SHP77 treated with DMSO at 0.1 percent for 48 hours (cell line): ENCODE measurements at regions not wholly inside any gene's neighbourhood (a gene's known extent, or its start where the extent isn't known, plus 50 kb on each side); places are given as distances from the start of the nearest gene placed in this dataset.
"Not testable (repeated sequence)": the region's sequence is repeated elsewhere in the genome, so short reads cannot be mapped to it uniquely, and the experiment has no call there.

ENCODE experiments used
- DNase-seq: peaks from one replicate; lab custom pipeline; 2025; lab: John Stamatoyannopoulos, UW

DNA sequence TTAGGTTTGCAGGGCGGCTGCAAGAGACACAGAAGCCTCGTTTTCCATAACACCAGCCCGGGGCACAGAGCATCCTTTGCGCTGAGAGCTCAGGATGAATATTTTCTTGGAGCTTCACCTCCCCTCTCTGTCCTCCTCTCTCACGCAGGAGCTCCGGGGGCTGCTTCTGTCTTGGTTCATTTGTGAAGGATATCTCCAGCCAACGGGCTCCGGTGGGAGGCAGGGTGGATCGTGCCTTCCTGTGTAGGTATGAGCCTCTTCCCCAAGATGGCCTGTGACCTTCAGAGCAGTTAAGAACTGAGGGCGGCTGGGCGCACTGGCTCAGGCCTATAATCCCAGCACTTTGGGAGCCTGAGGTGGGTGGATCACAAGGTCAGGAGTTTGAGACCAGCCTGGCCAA, 319.0 kb upstream of the C1orf174 start:
- no peak for DNase-seq

DNA sequence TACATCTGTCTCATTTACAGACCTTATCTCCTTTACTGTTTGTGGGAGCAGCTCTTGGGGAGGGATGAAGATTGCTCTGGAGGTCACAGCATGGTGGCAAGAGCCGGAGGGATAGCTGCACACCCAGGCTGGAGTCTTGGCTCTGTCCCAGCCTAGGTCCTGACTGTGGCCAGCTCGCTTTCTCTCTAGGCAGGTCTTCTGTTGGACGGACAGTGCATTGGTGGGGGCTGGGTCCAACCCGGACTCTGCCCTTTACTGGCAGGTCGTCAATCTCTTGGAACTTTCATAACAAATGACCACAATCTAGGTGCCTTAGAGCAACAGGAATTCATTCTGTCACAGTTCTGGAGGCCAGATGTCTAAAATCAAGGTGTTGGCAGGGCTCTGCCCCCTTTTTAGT, 319.8 kb upstream of the C1orf174 start:
- no peak for DNase-seq

DNA sequence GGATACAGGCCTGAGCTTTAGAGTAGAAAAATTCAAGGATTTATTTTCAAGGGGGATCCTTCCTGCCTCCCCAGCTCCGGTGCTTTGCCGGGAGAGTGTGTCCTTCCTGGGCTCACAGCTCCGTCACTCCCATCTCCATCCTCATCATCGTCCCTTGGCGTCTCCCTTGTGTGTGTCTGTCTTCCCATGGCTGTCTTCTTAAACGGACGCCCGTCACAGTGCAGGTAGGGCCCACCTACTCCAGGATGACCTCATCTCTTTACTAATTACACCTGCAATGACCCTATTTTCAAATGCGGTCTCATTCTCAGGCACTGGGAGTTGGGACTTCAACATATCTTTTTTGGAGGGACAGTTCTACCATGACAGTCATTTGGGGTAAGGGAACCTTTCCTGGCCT, 320.3 kb upstream of the C1orf174 start:
- no peak for DNase-seq

DNA sequence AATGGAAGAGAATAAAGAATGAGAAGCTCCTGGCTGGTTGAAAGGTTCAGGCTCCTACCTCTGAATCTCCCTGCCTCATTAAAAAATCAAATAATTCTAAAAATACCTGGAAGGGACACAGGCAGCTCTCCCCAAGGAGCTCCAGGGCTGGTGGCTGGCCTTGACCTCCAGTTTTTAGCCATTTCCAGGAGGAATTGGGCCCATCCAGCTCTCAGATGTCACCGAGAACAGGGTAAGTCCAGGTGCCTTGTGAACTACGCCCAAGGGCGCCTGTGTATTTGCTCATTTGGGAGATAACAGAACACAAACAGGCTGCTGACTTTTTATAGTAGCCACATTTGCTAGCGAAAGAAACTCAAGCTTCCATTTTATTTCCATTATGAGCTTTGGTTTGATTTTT, 321.0 kb upstream of the C1orf174 start:
- no peak for DNase-seq

DNA sequence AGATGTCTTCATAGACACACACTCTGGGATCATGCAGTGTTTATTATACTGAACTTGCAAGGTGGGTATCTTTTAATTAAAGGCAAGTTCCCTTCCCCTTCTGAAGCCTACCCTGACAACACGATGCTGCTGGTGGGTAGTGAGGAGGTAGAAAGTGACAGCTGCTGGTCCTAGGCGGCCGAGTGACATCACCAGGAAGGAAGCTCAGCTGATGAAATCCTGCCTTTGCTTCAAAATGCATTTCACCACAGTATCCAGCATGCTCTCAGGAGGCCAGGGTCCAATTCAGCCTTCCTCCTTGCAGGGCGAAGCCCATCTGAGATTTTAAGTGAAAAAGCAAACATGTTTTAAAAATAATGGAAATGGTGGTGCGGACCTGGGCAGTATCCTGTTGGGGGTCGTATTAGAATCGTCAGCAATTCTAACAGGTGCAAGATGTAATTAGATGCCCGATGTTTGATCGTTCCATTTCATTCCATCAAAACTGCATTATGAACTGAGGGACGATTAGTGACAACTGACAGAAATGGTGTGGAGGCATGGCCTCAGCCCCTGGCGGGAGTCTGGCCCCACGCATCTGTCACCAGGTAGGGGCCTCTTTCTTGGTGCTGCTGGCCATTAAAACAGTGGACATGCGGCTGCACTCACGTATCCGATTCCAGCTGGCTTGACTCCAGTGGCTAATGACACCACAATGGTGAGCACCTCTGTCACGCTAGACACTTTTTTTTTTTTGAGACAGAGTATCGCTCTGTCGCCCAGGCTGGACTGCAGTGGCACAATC, 324.8 kb upstream of the C1orf174 start:
- DNase-seq, result no peak

DNA sequence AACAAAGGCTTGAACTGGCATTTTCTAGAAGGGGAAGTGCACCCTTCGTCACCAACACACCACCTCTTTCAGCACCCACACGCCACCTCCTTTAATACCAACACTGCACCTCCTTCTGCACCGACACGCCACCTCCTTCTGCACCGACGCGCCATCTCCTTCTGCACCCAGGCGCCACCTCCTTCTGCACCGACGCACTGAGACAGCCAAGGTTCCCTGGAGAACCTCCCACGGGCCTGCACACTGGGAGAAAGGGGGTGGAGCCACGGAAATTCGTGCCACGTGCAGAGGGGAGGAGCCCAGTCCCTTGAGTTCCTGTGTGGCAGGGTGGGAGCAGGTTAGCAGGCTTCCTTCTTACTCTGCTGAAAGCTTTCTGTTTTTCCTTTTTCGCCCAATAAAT, 327.9 kb upstream of the C1orf174 start:
- DNase-seq, result no peak

DNA sequence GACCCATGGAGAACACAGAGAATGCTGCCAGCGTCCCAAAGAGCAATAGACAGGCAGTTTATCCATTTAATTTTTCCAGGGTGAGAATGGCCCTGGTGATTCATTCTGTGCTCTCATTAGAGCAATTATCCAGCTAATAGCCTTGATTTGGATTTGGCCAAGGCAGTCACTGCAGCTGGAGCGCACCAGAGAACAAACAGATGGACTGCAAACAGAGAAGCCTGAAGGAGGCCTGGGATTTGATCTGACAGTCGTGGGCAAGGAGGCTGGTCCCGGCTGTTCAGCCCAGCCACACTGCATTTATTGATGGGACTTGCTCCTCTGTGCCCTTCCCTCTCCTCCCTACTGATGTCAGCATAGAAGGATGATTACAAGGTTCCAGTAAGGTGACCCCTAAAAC, 353.9 kb upstream of the C1orf174 start:
- no peak for DNase-seq

DNA sequence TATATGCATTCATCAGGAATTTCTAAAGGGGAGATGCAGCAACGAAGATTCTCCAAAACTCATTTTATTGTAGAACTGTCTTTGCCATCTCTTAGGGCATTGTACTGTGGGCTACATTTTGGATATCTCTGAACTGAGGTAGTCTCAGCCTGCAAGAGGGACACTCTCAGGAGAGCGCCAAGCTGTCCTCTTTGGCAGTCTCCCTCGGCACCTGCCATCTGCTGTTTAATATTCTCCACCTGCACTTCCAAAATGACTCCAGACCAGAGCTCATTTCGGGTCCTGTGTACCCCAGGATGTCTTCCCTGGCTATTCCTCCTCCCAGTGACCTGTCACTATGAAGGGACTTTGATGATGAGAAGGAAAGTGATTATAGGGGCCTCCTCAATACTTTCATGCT, 356.3 kb upstream of the C1orf174 start:
- no peak for DNase-seq

DNA sequence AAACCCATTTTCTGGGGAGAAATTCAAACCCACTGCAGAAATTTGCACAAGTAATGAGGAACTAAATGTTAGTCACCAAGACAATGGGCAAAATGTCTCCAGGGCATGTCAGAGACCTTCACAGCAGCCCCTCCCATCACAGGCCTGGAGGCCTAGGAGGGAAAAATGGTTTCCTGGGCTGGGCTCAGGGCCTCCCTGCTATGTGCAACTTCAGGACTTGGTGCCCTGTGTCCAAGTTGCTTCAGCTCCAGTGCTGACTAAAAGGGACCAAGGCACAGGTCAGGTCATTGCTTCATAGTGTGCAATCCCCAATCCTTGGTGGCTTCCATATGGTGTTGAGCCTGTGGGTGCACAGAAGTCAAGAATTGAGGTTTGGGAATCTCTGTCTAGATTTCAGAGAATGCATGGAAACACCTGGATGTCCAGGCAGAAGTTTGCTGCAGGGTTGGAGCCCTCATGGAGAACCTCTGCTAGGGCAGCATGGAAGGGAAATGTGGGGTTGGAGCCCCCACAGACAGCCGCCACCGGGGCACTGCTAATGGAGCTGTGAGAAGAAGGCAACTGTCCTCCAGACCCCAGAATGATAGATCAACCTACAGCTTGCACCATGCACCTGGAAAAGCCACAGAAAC, 358.2 kb upstream of the C1orf174 start:
- DNase-seq, result not testable (repeated sequence)

DNA sequence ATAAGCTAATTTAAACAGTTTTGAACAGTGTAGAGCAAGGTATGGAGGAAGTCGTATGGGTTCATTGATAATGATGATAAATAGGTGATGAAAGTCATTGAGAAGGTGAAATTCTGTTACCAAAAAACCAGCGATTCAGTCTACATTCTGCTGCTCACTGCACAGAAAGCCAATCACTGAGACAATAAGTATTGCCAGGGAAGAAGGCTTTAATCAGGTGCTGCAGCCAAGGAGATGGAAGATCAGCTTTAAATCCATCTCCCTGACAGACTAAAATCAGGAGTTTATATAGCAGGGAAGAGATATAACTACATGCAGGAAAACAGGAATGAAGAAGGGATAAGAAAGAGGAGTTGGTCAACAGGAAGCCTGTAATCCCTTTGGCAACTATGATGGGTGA, 361.3 kb upstream of the C1orf174 start:
- no peak for DNase-seq

DNA sequence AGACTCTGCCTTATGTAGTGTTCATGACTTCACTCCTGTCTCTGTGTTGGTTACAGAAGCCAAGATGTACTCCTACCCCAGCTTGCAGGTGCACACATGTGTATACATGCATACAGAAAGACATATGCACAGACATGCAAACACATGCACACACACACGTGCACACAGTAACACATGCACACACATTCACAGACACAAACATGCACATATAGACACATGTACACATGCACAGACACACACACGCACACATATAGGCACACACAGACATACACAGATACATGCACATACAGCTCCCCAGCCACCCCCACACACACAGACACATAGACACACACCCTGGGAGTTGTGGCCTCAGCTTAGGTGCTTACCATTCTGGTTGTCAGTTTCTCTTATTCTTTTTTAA, 362.6 kb upstream of the C1orf174 start:
- DNase-seq, result no peak

DNA sequence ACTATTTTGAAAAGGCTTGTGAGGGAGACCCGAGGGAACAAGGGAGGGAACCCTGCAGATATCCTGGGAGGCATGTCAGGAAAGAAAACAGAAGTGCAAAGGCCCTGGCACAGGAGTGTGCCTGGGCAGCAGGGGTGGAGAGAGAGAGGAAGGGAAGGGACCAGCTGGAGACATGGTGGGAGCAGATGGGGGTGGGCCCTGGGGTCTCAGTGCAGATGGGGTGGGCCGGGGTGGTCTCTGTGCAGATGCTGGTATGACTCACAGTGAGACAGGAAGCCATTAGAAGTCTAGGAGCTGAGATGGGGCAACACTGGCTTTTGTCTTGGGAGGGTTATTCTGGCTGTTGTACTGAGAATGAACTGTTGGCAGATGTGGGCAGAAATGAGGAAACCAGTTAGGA, 363.6 kb upstream of the C1orf174 start:
- no peak for DNase-seq

DNA sequence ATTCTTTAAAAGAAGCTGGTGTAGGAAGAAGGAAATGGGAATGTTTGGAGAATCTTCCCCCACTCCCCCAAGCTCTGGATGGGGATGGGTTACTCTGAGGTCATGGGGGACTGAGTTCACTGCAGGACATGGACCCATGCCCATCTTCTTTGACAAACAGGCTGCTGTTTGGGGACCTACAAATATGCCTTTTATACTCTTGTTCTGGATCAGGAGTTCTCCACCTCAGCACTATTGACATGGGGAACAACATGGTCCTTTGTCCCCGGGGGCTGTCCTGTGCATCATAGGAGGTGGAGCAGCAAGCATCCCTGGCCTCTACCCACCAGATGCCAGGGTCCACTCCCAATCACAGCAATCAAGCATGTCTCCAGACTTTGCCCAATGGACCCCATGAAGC, 365.8 kb upstream of the C1orf174 start:
- DNase-seq, result no peak

DNA sequence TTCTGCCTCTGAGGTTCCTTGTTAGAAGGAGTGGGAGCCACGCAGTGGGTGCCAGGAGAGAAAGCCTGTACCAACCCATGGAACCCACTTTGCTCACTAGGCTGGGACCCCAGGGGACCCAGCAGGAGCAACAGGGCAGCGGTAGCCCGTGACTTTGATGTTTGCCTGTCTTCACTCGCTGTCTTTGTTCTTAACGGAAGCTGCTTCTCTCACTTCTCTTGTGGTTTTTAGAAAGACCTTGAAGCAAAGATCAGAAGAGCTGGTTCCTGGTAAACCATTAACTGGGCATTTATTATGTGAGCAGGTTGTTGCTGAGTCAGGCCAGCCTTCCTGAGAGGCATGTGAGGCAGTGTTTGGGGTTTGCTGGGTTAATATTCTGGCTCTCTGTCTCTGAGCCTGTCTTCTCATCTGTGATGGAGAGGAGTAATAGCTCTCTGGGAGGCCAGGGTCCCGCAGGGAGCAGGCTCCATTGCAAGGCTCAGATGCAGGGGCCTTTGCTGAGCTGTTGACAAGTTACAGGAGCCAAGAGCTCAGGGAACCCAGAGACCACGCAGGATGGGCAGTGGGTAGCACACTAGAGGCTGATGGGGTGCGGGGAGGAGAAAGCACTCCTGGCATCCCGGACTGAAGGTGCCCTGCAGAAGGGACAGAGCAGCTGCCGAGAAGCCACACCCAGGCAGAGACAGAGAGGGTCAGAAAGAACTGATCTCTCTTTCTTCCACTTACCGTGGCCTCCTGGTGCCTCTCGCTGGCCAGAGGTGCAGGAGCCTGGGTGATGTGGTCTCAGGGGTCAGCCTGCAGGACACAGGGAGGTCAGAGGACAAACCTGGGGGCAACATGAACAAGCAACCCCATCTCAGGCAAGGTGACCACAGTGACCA, 367.5 kb upstream of the C1orf174 start:
- no peak for DNase-seq

DNA sequence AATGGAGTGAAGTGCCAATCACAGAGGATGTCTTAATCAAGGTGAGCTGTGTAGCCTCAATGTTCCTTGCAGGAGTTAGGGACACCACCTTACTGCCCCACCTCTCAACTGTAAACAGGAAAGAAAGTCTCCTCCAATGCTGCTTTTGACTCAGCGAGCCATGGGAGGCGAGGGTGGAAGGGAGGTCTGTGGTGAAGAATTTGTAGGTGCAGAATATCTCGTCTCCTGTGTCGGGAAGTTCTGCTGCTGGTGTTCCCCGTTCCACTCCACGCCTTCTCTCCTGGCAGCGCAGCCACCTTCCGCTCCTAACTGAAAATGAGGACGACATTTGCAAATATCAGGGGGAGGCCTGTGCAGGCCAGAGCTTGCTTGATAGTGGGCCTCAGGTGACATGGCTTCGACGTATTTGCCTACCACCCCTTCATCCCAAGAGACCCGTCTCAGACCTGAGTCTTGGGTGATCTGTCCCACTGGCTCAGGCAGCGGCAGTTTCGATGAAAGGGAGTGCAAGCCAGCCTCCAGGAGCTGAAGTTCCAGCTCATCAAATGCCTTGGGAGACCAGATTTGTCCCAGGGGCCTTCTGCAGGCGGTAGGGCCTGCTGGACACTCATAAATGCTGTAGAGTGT, 368.3 kb upstream of the C1orf174 start:
- no peak for DNase-seq

DNA sequence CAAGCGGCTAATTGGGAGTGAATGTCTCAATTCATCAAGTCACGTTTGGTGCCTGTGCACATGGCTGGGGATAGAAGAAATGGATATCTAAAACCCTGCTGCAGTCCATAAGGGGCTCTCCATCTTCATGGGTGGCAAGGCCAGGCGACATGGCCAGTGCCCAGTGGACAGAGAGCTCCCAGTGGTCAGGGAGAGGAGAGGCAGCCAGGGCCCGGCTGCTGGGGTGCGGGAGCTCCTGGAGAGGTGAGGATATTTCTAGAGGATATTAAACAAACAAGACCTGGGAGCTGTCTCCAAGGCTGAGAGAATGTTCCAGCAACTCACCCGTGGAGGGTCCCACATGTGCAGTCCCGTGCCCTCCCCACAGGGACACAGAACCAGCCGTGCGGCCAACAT, 368.8 kb upstream of the C1orf174 start:
- no peak for DNase-seq

DNA sequence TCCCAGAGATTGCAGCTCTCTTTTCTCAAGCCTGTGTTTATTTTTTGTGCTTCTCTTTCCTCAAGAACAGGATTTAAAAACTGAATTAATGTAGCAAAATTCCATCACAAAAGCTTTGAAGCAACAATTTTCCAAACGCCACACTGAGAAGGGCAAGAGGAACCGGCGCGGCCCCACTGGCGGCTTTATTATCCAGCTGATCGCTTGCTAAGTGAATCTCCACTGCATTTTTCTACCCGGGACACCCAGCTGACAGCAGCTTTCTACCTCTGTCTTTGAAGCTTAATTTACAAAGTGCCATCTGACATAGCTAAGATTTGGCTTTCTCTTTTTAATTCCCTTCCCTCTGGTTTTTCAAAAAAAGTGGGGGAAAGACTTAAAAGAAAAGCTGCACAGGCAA, 369.3 kb upstream of the C1orf174 start:
- DNase-seq, result no peak

DNA sequence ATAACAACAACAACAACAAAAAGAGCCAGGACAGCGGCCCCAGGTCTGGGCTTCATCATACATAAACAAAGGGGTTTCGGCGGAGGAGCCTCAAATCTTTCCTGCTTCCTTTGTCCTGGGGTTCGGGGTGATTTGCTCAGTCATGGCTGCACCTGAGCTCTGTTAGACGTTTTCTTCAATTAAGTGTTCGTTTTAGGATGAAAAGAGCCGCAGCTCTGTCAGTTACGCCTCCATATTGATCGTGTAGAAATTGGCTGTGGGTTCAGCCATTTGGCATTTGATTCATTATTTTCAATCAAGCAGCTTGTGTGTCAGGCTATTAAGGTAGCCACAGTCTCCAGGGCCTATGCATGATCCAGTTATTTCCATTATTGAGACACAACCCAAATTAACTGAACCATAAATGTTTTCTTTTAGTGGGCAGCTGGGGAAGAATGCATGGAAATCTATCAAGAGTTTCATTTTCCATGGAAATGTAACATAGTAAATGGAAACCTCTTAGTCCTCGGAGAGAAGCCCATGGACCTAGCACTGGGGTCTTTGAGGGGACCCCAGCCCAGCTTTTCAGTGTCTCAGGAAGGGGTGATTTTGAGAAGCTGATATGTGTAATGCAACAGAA, 370.0 kb upstream of the C1orf174 start:
- DNase-seq, result no peak

DNA sequence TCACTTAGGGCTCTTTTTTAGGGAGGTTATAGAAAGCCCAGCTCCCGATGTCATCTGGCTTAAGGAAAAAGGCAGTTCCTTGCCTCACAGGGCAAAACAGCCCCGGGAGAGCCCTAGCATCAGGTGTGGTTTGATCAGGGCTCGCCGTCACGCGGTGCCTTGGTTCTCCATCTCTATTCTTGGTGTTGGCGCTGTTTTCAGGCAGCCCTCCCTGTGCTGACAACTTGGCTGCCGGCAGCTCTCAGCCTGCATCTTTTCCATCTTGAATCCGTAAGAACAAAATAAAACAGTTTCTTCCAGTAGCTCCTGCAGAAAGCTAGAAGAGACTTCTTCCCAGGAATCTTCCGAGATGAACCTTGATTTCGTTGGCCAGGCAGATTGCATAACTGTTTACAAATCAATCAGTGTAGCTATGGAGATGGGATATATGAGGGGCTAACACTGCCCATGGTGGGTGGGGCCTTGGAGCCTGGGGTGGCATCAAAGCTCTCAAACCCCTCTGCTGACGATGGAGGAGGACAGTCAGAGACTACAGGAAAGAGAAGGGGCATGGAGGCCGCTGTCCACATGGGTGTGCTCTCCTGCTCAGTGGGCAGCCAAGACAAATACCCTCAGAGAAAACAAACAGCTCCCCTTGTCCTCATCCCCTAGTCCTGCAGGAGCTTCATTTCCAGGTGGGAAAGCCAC, 370.7 kb upstream of the C1orf174 start:
- DNase-seq, result no peak

DNA sequence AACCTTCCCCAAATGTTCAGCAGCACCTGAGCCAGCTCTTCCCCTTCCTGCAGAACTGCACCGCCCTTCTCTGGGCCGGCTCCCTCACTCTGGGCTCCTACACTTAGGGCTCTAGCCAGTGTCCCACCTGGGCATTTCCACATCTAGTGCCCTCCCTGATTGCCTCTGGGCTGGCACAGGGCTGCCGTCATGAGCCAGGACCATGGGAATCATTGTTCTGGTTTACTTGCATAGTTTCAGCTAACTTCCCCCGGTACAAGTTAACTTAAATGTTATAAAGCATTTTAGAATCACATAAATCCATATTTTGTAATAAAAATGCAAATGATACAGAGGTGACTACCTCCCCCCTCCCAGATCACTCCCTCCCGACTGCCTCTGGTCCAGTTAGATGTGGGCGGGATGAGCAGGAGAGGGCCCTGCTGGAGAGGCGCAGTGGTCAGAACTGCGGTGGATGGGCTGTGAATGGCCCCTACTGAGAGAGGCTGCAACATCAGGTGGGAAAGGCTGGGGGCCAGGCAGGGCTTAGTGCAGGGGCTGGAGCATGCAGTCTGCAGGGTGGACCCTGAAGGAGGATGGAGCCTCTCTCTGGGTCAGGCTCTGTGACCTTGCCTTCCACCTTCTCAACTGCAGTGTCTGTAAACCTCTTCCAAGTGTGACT, 371.4 kb upstream of the C1orf174 start:
- no peak for DNase-seq

DNA sequence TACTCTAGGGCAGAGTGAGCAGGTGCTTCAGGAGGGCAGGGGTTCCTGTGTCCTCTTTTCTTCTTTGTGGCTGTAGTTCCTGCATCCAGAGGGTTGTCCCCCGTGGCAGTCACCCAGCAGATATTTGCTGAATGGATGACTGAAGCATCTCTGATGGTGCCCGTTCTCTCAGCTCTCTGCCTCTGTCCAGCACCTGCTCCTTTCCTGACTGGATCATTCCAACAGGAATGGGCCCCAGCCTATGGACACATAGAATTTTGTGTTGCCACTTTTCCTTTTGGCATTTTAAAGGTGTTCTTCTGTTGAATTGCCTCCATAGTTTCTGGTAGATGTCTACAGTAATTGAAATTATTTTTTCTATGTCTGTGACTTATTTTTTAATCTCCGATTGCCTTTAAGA, 372.5 kb upstream of the C1orf174 start:
- DNase-seq, result no peak
